ENCODE measurements at regions not wholly inside any gene's neighbourhood (a gene's known extent, or its start where the extent isn't known, plus 50 kb on each side); places are given as distances from the start of the nearest gene placed in this dataset.

GRCh38 chr7:46932676-46933424 is 649.1 kb downstream of the TNS3 start:
- H3K4me3 ChIP-seq (ENCODE audit: low read depth, low read length) = no peak overlapping the region

GRCh38 chr7:46932306-46932675 is 649.6 kb downstream of the TNS3 start:
- no peak overlapping the region for H3K4me3 ChIP-seq (ENCODE audit: low read depth, low read length)
- TF ChIP-seq CTCF (IDR thresholded peaks at IDR 0.05; ENCODE audit: low read depth, low read length) = no peak

More at GRCh38 chr7:46932676-46933424, 649.1 kb downstream of the TNS3 start:
- peak; percentile 15; the same call in 1 of the 2 replicates for TF ChIP-seq CTCF (IDR thresholded peaks at IDR 0.05; ENCODE audit: low read depth, low read length)

DNA sequence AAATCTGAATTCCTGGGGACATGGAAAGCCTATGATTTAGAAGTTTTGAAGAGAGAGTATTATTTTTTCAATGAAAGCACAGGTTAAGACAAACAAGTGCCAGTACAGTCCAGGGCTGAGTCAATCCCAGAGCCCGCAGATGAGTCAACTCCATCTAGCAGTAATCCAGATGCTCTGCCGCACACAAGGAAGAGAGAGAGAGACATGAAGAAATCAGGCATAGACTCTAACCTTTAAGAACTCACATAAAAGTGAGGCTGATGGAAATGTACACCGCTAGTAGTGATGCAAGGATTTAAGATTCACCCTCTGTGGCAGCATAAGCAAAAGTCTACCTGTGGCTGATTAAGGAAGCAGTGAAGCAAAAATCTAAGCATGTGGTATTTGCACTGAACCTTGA is 651.5 kb downstream of the TNS3 start:
- no peak for TF ChIP-seq CTCF (IDR thresholded peaks at IDR 0.05; ENCODE audit: low read depth, low read length)
- H3K4me3 ChIP-seq (ENCODE audit: low read depth, low read length) = no peak overlapping the region

DNA sequence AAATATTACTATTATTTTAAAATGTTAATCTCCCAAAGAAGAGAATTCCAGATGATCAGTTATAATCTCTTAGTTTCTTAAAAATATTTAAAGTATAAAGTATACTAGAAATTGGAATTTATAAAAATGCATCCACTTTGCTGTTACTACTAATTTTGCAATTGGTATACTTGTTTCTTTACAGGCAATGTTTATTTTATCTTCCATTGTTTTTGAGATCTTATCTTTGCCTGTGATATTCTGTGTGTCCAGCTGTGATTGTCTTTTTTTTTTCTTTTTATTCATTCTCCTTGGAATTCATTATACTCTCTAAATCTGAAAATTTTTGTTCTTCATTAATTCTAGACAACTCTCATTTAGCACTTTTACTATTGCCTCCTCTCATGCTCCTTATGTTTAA is 652.6 kb downstream of the TNS3 start:
- H3K4me3 ChIP-seq (ENCODE audit: low read depth, low read length) = no peak overlapping the region
- TF ChIP-seq CTCF (IDR thresholded peaks at IDR 0.05; ENCODE audit: low read depth, low read length) = no peak

GRCh38 chr7:46928719-46929118 is 653.2 kb downstream of the TNS3 start:
- TF ChIP-seq CTCF (IDR thresholded peaks at IDR 0.05; ENCODE audit: low read depth, low read length) = no peak
- H3K4me3 ChIP-seq (ENCODE audit: low read depth, low read length) = no peak overlapping the region

DNA sequence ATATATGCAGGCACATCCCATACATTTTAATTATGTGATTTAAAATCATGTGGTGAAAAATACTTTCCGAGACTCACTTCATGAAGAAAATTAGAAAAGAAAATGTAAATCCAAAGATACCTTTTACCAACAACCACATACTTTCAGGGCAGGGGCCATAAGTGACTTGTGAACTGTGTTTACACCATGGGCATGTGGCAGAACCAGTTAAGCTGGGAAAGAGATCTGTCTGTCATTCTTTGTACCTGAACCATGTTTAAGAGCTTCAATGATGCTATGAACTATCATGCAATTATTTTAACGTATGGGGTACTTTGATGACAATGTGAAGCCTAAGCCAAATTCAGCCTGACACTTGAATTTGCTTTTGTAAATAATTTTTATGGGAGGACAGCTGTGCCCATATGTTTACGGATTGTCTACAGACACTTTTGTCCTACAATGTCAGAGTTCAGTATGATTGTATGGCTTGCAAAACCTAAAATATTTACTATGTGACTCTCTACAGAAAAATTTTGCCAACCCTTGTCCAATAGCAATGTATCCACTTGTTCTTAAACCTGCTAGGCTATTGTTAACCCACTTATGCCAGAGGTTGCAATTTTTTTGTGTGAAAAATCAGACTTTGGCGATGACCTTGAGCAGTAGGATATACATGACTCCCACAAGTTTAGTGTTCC is 654.6 kb downstream of the TNS3 start:
- TF ChIP-seq CTCF (IDR thresholded peaks at IDR 0.05; ENCODE audit: low read depth, low read length) = no peak
- no peak overlapping the region for H3K4me3 ChIP-seq (ENCODE audit: low read depth, low read length)

DNA sequence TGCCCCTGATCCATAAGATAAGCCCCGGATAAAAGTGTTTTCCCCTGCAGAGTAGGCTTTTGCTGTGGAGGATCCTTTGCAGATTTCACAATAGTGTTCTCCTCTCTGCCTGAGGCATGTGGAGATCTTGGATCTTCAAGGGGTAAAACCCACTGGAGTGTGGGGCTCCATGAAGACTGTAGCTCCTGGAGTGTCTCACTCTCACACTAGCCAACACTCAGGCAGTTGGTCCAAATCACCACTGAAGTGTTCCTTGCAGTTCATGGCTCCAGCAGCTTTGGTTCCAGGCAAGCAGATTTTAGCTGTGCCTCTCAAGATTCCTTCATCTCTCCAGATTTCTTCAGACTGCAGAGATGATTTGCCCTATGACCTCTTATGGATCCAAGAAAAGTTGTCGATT is 665.3 kb downstream of the TNS3 start:
- TF ChIP-seq CTCF (IDR thresholded peaks at IDR 0.05; ENCODE audit: low read depth, low read length) = no peak
- no peak overlapping the region for H3K4me3 ChIP-seq (ENCODE audit: low read depth, low read length)

All from WI38 (cell line).